Sigmoid colon (tissue), 6 donors: ENCODE measurements at regions not wholly inside any gene's neighbourhood (a gene's known extent, or its start where the extent isn't known, plus 50 kb on each side); places are given as distances from the start of the nearest gene placed in this dataset.

ENCODE experiments used
- DNase-seq: peaks from one replicate; pipeline ENCODE4 v3.0.0-alpha.2; 2019
- H3K27ac ChIP-seq, 4 donors: fragments of 200-600 bp; sonication (generic); one replicate each; pipeline ENCODE4 v1.5.1; 2016 to 2019; ENCODE audit warnings: mild to moderate bottlenecking in 1 of 4
- H3K27me3 ChIP-seq, 3 donors: fragments of 200-600 bp; sonication (generic); one replicate each; pipeline ENCODE4 v1.5.1; 2019; ENCODE audit warnings: mild to moderate bottlenecking in 1 of 3
- H3K36me3 ChIP-seq, 4 donors: fragments of 200-600 bp; sonication (generic); one replicate each; pipeline ENCODE4 v1.5.1; 2016 to 2019
- H3K4me1 ChIP-seq, 4 donors: fragments of 200-600 bp; sonication (generic); one replicate each; pipeline ENCODE4 v1.5.1; 2017 to 2019
- H3K4me3 ChIP-seq, 4 donors: fragments of 200-600 bp; sonication (generic); one replicate each; pipeline ENCODE4 v1.5.1; 2017 to 2019; ENCODE audit warnings: mild to moderate bottlenecking in 2 of 4, moderate library complexity in 1 of 4
- H3K9me3 ChIP-seq, 4 donors: fragments of 200-600 bp in 3 of 4; sonication (generic) in 3 of 4; one replicate each; pipeline versions ENCODE4 v1.5.1 to v1.6.1; 2013 to 2019
- EP300 ChIP-seq, 4 donors: sonication (generic); formaldehyde crosslinking; IDR thresholded peaks; one replicate each; pipeline ENCODE4 v1.6.1; 2017; ENCODE audit warnings: antibody characterized with exemption in 4 of 4
- POLR2A ChIP-seq, 2 donors: fragments of 450-650 bp; IDR thresholded peaks; one replicate each; pipeline ENCODE4 v1.6.1; 2016; ENCODE audit warnings: antibody characterized with exemption in 2 of 2, mild to moderate bottlenecking in 2 of 2, moderate library complexity in 2 of 2
- POLR2AphosphoS5 ChIP-seq, 4 donors: sonication (generic); formaldehyde crosslinking; IDR thresholded peaks; one replicate each; pipeline ENCODE4 v1.6.1; 2017; ENCODE audit warnings: antibody characterized with exemption in 4 of 4
- WGBS, 2 donors: extraction: QIAGEN DNeasy Blood & Tissue Kit; methylation state at CpG; one replicate each; pipeline ENCODE4 v1.1.7; 2013; 5-methylcytosine and 5-hydroxymethylcytosine counted together
- intact Hi-C: fragments of 100-400 bp; cut with DNase I; formaldehyde crosslinking; loops from one replicate; pipeline ENCODE4 v1.15.1; 2023
- TF ChIP-seq, protein P1 (sequence below), 4 experiments: fragments of 450-650 bp in 3 of 4; fragments of 200-600 bp in 1 of 4; IDR thresholded peaks; one replicate each; pipeline ENCODE4 v1.5.1; 2016 to 2019; ENCODE audit warnings: antibody characterized with exemption in 4 of 4, mild to moderate bottlenecking in 3 of 4, moderate library complexity in 2 of 4
- donor health status: healthy with polysubstance abuse.
- donor health status: healthy.

DNA sequence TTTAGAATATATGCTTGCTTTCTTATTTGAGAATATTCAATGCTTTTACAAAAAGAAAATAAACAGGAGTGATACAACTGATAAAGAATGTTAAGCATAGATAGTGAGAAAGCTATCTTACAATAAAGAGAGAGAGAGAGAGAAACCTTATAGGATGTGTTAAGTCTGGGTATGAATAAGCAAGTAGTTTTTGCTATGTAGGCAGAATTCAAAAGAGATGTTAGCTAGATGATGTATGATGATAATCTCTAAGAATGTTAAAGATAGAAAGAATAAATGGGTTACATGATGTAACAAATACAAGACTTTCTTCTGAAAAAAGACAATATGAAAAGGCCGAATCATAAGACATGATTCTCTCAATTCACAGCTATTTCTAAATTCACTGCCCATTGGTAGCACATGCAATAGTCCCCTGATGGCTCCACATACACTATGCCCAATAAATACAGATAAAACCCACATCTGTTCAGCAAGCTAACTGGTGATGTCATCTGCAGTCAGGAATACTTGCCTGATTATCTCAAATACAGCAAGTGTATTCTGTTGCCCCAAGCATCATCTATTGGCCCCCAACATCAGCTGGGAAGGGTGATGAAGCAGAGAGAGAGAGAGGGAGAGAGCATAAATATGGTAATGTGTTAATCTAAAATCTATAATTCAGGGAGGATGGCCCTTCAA is 169.2 kb upstream of the LYSMD4 start:
- no peak for TF ChIP-seq POLR2AphosphoS5 (IDR thresholded peaks at IDR 0.05)
- TF ChIP-seq EP300 (IDR thresholded peaks at IDR 0.05), result no peak
- TF ChIP-seq, protein P1, sequence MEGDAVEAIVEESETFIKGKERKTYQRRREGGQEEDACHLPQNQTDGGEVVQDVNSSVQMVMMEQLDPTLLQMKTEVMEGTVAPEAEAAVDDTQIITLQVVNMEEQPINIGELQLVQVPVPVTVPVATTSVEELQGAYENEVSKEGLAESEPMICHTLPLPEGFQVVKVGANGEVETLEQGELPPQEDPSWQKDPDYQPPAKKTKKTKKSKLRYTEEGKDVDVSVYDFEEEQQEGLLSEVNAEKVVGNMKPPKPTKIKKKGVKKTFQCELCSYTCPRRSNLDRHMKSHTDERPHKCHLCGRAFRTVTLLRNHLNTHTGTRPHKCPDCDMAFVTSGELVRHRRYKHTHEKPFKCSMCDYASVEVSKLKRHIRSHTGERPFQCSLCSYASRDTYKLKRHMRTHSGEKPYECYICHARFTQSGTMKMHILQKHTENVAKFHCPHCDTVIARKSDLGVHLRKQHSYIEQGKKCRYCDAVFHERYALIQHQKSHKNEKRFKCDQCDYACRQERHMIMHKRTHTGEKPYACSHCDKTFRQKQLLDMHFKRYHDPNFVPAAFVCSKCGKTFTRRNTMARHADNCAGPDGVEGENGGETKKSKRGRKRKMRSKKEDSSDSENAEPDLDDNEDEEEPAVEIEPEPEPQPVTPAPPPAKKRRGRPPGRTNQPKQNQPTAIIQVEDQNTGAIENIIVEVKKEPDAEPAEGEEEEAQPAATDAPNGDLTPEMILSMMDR (IDR thresholded peaks at IDR 0.05), result no peak
- no peak for TF ChIP-seq POLR2A (IDR thresholded peaks at IDR 0.05)
- no peaks in the 10 kb centered on the region for H3K27me3 ChIP-seq
- H3K9me3 ChIP-seq, result no peaks in the 10 kb centered on the region
- no peaks in the 10 kb centered on the region for H3K4me1 ChIP-seq
- H3K36me3 ChIP-seq, result no peaks in the 10 kb centered on the region
- DNase-seq, result no peak
- no peak overlapping the region for H3K27ac ChIP-seq
- 88 to 90% methylated on average over 1 of the region's 1 CpG for WGBS, 2 donors
- intact Hi-C loops, result no loop called here
- H3K4me3 ChIP-seq, result no peak overlapping the region

DNA sequence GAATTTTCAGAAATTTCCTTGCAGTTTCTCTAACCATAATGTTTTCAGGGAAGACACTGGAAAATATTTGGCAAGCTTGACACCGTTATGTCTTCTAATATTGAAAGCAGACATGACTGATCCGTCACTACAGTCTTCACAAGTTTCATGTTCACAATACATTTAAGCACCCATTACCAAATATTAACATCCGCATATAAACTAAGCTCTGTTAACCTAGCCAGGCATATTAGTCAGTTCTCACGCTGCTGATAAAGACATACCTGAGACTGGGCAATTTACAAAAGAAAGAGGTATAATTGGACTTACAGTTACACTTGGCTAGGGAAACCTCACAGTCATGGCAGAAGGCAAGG is 162.7 kb upstream of the LYSMD4 start:
- WGBS, 2 donors, result 90 to 94% methylated on average over 4 of the region's 4 CpGs
- Histone ChIP-seq H3K4me3 (no peak overlapping the region), H3K4me1 (no peaks in the 10 kb centered on the region), H3K9me3 (peaks cover 0 to 3% (median 0%) of the 10 kb centered on the region in 4 donors), H3K27ac (no peak overlapping the region), H3K27me3 (no peaks in the 10 kb centered on the region), H3K36me3 (no peaks in the 10 kb centered on the region)
- intact Hi-C loops, result no loop called here
- no peak for DNase-seq
- no peak for TF ChIP-seq EP300 (IDR thresholded peaks at IDR 0.05)
- no peak for TF ChIP-seq POLR2AphosphoS5 (IDR thresholded peaks at IDR 0.05)
- TF ChIP-seq, protein P1 (IDR thresholded peaks at IDR 0.05), result no peak
- TF ChIP-seq POLR2A (IDR thresholded peaks at IDR 0.05), result no peak

DNA sequence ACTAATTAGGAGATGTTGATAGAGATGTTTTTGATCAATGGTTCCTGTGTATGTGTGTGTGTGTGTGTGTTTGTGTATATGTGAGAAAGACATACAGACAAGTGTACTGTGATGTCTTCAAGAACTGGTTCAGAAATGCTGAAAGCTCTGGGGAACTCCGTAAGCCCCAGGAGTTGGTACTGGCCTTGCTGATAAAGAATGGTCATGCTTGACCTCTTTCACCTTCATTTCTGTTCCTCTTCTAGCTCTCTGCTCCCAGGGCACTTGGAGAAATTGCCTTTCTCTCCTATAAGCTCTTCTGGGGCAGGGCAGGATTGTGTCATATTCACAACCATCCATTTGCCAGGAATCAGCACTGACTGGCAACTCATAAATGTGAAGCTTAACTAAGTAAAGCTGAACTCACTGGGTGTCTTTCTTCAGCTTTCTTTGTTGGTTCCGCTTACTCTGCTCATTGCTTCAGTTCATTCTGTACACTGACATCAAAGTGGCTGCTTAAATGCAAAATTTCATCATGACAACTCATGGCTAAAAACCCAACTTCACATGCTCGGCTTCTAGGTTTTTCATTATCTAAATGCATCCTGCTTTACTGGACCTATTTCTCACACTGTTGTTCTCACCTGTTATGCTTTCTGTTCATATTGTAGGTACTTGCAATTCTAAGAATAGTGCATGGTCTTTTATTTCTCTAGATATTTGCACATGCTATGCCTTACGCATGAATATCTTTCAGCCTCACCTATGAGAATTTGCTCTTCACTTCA is 162.1 kb upstream of the LYSMD4 start:
- H3K9me3 ChIP-seq, result peaks cover 0 to 3% (median 0%) of the 10 kb centered on the region in 4 donors
- TF ChIP-seq, protein P1 (IDR thresholded peaks at IDR 0.05), result no peak
- TF ChIP-seq POLR2A (IDR thresholded peaks at IDR 0.05), result no peak
- TF ChIP-seq EP300 (IDR thresholded peaks at IDR 0.05), result no peak
- TF ChIP-seq POLR2AphosphoS5 (IDR thresholded peaks at IDR 0.05), result no peak
- no peak for DNase-seq
- H3K4me3 ChIP-seq, result no peak overlapping the region
- no peaks in the 10 kb centered on the region for H3K4me1 ChIP-seq
- intact Hi-C loops, result no loop called here
- no peaks in the 10 kb centered on the region for H3K27me3 ChIP-seq
- no peaks in the 10 kb centered on the region for H3K36me3 ChIP-seq
- no peak overlapping the region for H3K27ac ChIP-seq
- WGBS, 2 donors, result 93% methylated on average over 4 of the region's 4 CpGs

DNA sequence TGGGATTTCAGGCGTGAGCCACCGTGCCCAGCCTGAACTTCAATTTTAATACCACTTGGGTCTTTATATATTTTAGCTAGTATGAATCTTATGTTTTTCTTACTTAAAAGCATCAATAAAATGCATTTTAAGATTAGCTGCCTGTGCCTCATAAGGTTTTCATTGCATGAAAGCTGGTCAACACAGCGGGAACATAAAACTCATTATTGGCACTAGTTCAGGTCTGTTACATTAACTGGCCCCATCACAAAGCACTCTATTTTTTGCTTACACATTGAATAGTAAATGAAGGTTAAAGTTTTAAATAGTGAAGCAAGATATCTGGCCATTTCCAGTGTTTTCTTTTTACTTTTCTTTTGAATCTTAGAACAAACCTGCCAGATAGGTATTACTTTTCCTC is 145.6 kb upstream of the LYSMD4 start:
- 81 to 93% methylated on average over 3 of the region's 3 CpGs for WGBS, 2 donors
- TF ChIP-seq, protein P1 (IDR thresholded peaks at IDR 0.05), result no peak
- TF ChIP-seq EP300 (IDR thresholded peaks at IDR 0.05) (no peak), POLR2A (IDR thresholded peaks at IDR 0.05) (no peak), POLR2AphosphoS5 (IDR thresholded peaks at IDR 0.05) (no peak)
- intact Hi-C loops, result no loop called here

More for the DNA sequence above, 145.6 kb upstream of the LYSMD4 start:
- Histone ChIP-seq H3K36me3 (peaks cover 0 to 3% (median 0%) of the 10 kb centered on the region in 4 donors), H3K4me3 (no peak overlapping the region), H3K27ac (no peak overlapping the region), H3K9me3 (no peaks in the 10 kb centered on the region), H3K27me3 (no peaks in the 10 kb centered on the region), H3K4me1 (no peaks in the 10 kb centered on the region)
- no peak for DNase-seq
